Endothelial cell of umbilical vein (primary cell): ENCODE measurements at regions not wholly inside any gene's neighbourhood (a gene's known extent, or its start where the extent isn't known, plus 50 kb on each side); places are given as distances from the start of the nearest gene placed in this dataset.

Experiments
- BruUV-seq: library from RNA; stranded (reverse); fragments of 400-500 nt; replicated peaks from 2 replicates; lab custom pipeline; 2021; lab: Mats Ljungman, UMichigan
- CTCF ChIA-PET: fragments of 300-600, 350-600 bp; sonication (Branson Sonifier 250); formaldehyde crosslinking; loops from one replicate; lab custom pipeline; 2021; ENCODE audit warnings: antibody characterized with exemption, inconsistent platforms; lab: Charles Lee
- POLR2A ChIA-PET: fragments of 300-600, 350-600 bp; sonication (Branson Sonifier 250); formaldehyde crosslinking; loops from one replicate; lab custom pipeline; 2021; ENCODE audit warnings: antibody characterized with exemption, inconsistent platforms; lab: Charles Lee
- DNase-seq: peaks from one replicate; pipeline ENCODE4 v3.0.0-alpha.2; 2011; ENCODE audit warnings: low read depth, low spot score
- FAIRE-seq: peaks from 2 replicates; lab custom pipeline; 2011; peaks lifted over from hg19 to GRCh38; lab: Jason Lieb, UNC
- H2AFZ ChIP-seq: 2 replicates; pipeline ENCODE4 v1.6.0; 2012; ENCODE audit warnings: low read depth, low read length, control low read depth, inconsistent platforms
- H3K27ac ChIP-seq: 2 replicates; pipeline ENCODE4 v1.5.1; 2011; ENCODE audit warnings: low read depth, mild to moderate bottlenecking, control low read depth, low read length, moderate library complexity; ENCODE audit not compliant: insufficient read depth
- H3K27me3 ChIP-seq, 2 experiments: 2 replicates each; pipeline versions ENCODE4 v1.6.0 to v1.6.1; 2011; ENCODE audit warnings: low read length in 2 of 2, mixed read lengths in 1 of 2; ENCODE audit not compliant: control insufficient read depth in 2 of 2, insufficient read depth in 2 of 2
- H3K36me3 ChIP-seq, 2 experiments: 2 replicates in 1 of 2; 3 replicates in 1 of 2; pipeline ENCODE4 v1.5.1; 2011; ENCODE audit warnings: low read length in 2 of 2, mild to moderate bottlenecking in 1 of 2, moderate library complexity in 1 of 2; ENCODE audit not compliant: control insufficient read depth in 2 of 2, insufficient read depth in 2 of 2; ENCODE audit errors: extremely low read depth in 1 of 2
- H3K4me1 ChIP-seq: 3 replicates; pipeline ENCODE4 v1.5.1; 2011; ENCODE audit warnings: mild to moderate bottlenecking, low read length; ENCODE audit not compliant: control insufficient read depth, insufficient read depth; ENCODE audit errors: extremely low read depth
- H3K4me2 ChIP-seq: 2 replicates; pipeline ENCODE4 v1.6.1; 2011; ENCODE audit warnings: low read length, control low read depth, mixed read lengths; ENCODE audit not compliant: insufficient read depth
- H3K4me3 ChIP-seq, 3 experiments: fragments of 200-600 bp in 1 of 3; sonication (generic), shearing (Covaris generic) in 1 of 3; replicated peaks in 1 of 3; 2 replicates each; pipeline ENCODE4 v1.5.1; 2011 to 2016; ENCODE audit warnings: control low read depth in 3 of 3, low read length in 3 of 3, mild to moderate bottlenecking in 2 of 3, inconsistent platforms in 1 of 3, low read depth in 1 of 3, moderate library complexity in 1 of 3; ENCODE audit not compliant: insufficient read depth in 1 of 3
- H3K79me2 ChIP-seq: 2 replicates; pipeline ENCODE4 v1.6.0; 2012; ENCODE audit warnings: low read length, inconsistent platforms; ENCODE audit not compliant: control insufficient read depth, insufficient read depth
- H3K9ac ChIP-seq: replicated peaks from 2 replicates; pipeline ENCODE3; 2011; ENCODE audit warnings: low read length, control low read depth; ENCODE audit not compliant: insufficient read depth; ENCODE audit errors: extremely low read depth
- H3K9me1 ChIP-seq: replicated peaks from 3 replicates; pipeline ENCODE4 v1.6.0; 2011; ENCODE audit warnings: mild to moderate bottlenecking, low read length; ENCODE audit not compliant: control insufficient read depth, insufficient read depth; ENCODE audit errors: extremely low read depth
- H3K9me3 ChIP-seq: replicated peaks from 2 replicates; pipeline ENCODE4 v1.5.1; 2012; ENCODE audit warnings: low read length, inconsistent platforms; ENCODE audit not compliant: control insufficient read depth, insufficient read depth
- H4K20me1 ChIP-seq: replicated peaks from 2 replicates; pipeline ENCODE3; 2011; ENCODE audit warnings: mild to moderate bottlenecking, low read length; ENCODE audit not compliant: control insufficient read depth, insufficient read depth; ENCODE audit errors: extremely low read depth
- CTCF ChIP-seq, 2 donors: IDR thresholded peaks; 1 replicate in 1 of 2; 2 replicates in 1 of 2; pipeline ENCODE4 v1.5.1; 2011; ENCODE audit warnings: low read length in 2 of 2, mild to moderate bottlenecking in 2 of 2, moderate library complexity in 2 of 2, control low read depth in 1 of 2, inconsistent platforms in 1 of 2, low read depth in 1 of 2; ENCODE audit not compliant: insufficient read depth in 1 of 2; ENCODE audit errors: extremely low read depth in 1 of 2
- EZH2 ChIP-seq: IDR thresholded peaks from 2 replicates; pipeline ENCODE4 v1.6.1; 2012; ENCODE audit warnings: borderline replicate concordance, low read depth, mild to moderate bottlenecking, moderate library complexity, low read length, inconsistent platforms; ENCODE audit not compliant: severe bottlenecking
- FOS ChIP-seq: IDR thresholded peaks from 2 replicates; pipeline ENCODE4 v1.6.1; 2011; ENCODE audit warnings: mild to moderate bottlenecking, low read length, moderate library complexity, borderline replicate concordance; ENCODE audit not compliant: insufficient read depth
- GATA2 ChIP-seq: IDR thresholded peaks from 2 replicates; pipeline ENCODE4 v1.7.0; 2011; ENCODE audit warnings: low read depth, mild to moderate bottlenecking, moderate library complexity, mixed read lengths, low read length; ENCODE audit not compliant: insufficient read length, insufficient read depth
- JUN ChIP-seq: IDR thresholded peaks from 2 replicates; pipeline ENCODE4 v1.6.1; 2011; ENCODE audit warnings: borderline replicate concordance, low read depth; ENCODE audit not compliant: insufficient read length, insufficient read depth
- MAX ChIP-seq: IDR thresholded peaks from 2 replicates; pipeline ENCODE4 v1.6.1; 2011; ENCODE audit not compliant: insufficient read depth, insufficient read length
- MYC ChIP-seq: IDR thresholded peaks from one replicate; pipeline ENCODE4 v1.6.1; 2011; ENCODE audit warnings: mild to moderate bottlenecking, low read depth, low read length
- POLR2A ChIP-seq: IDR thresholded peaks from 2 replicates; pipeline ENCODE4 v1.6.1; 2012; ENCODE audit warnings: low read depth, mild to moderate bottlenecking, control low read depth, low read length
- POLR2AphosphoS5 ChIP-seq: IDR thresholded peaks from 2 replicates; pipeline ENCODE4 v1.6.1; 2012; ENCODE audit warnings: low read depth, mild to moderate bottlenecking, control low read depth, low read length, moderate library complexity; ENCODE audit not compliant: insufficient read depth
- dilution Hi-C: fragments of 300-500 bp; cut with MboI; formaldehyde crosslinking; loops from one replicate; pipeline ENCODE4 v1.15.0; 2019; ENCODE audit warnings: low sequenced_read_pairs; ENCODE audit not compliant: extremely low pct_ligation_motif_present
- intact Hi-C: fragments of 100-400 bp; cut with micrococcal nuclease; formaldehyde crosslinking; loops from one replicate; pipeline ENCODE4 v1.10.0; 2022

- TF ChIP-seq CTCF (IDR thresholded peaks at IDR 0.05; ENCODE audit: extremely low read depth in 1 of 2, insufficient read depth in 1 of 2, low read depth in 1 of 2, low read length in 2 of 2) (no peak), POLR2A (no peak), MAX (no peak), MYC (no peak), JUN (no peak), GATA2 (no peak), EZH2 (no peak), POLR2AphosphoS5 (no peak), FOS (no peak)
- H4K20me1 ChIP-seq, result no peaks in the 10 kb centered on the region
- H3K4me1 ChIP-seq, result no peaks in the 10 kb centered on the region
- H3K4me2 ChIP-seq, result no peak overlapping the region
- DNase-seq (no peak), FAIRE-seq (no peak)
- POLR2A ChIA-PET, result no interaction called here
- no peak overlapping the region for H3K27ac ChIP-seq
- dilution Hi-C loops (no loop called here), intact Hi-C loops (no loop called here)
- peaks cover 9% of the 10 kb centered on the region for H3K9me3 ChIP-seq
- no peaks in the 10 kb centered on the region for H3K9me1 ChIP-seq
- no peak overlapping the region for H3K9ac ChIP-seq
- no TSS peak for BruUV-seq
- CTCF ChIA-PET, result no interaction called here
- H3K27me3 ChIP-seq, result no peaks in the 10 kb centered on the region
- H3K36me3 ChIP-seq, result no peaks in the 10 kb centered on the region
- H3K79me2 ChIP-seq, result no peaks in the 10 kb centered on the region
- H2AFZ ChIP-seq, result no peak overlapping the region
- H3K4me3 ChIP-seq, result no peak overlapping the region
These were observed 92.6 kb upstream of the TMEM18 start for GRCh38 chr2:769771-770170.
